Mesenchymal stem cell (in vitro differentiated cells and primary cell): ENCODE measurements at regions not wholly inside any gene's neighbourhood (a gene's known extent, or its start where the extent isn't known, plus 50 kb on each side); places are given as distances from the start of the nearest gene placed in this dataset.

ENCODE experiments used
- DNase-seq: peaks from one replicate; pipeline ENCODE4 v3.0.0-alpha.2; 2013
- H2AFZ ChIP-seq: one replicate; pipeline ENCODE4 v1.6.1; 2013; ENCODE audit warnings: low read depth, mild to moderate bottlenecking, control low read depth, inconsistent platforms, low read length, moderate library complexity
- H2AK5ac ChIP-seq: 2 replicates; pipeline ENCODE4 v1.6.1; 2013; ENCODE audit warnings: low read length, moderate library complexity, mild to moderate bottlenecking, inconsistent platforms; ENCODE audit not compliant: severe bottlenecking
- H2BK120ac ChIP-seq: one replicate; pipeline ENCODE4 v1.6.1; 2013; ENCODE audit warnings: low read depth, mild to moderate bottlenecking, inconsistent platforms, low read length, moderate library complexity
- H2BK12ac ChIP-seq, 2 experiments: one replicate each; pipeline ENCODE4 v1.6.1; 2013; ENCODE audit warnings: inconsistent platforms in 2 of 2, low read length in 2 of 2, mild to moderate bottlenecking in 2 of 2, moderate library complexity in 2 of 2, control low read depth in 1 of 2
- H2BK15ac ChIP-seq: one replicate; pipeline ENCODE4 v1.6.1; 2013; ENCODE audit warnings: mild to moderate bottlenecking, low read depth, inconsistent platforms; ENCODE audit not compliant: poor library complexity, severe bottlenecking
- H2BK5ac ChIP-seq: 2 replicates; pipeline ENCODE4 v1.6.1; 2013; ENCODE audit warnings: low read depth, mild to moderate bottlenecking, low read length, control low read depth, inconsistent platforms; ENCODE audit not compliant: poor library complexity, severe bottlenecking
- H3K14ac ChIP-seq, 2 experiments: one replicate each; pipeline ENCODE4 v1.6.1; 2013; ENCODE audit warnings: inconsistent platforms in 2 of 2, low read length in 2 of 2, control low read depth in 1 of 2, mild to moderate bottlenecking in 1 of 2, moderate library complexity in 1 of 2
- H3K18ac ChIP-seq, 2 experiments: one replicate each; pipeline ENCODE4 v1.6.1; 2013; ENCODE audit warnings: inconsistent platforms in 2 of 2, low read length in 2 of 2, control low read depth in 1 of 2, low read depth in 1 of 2, mild to moderate bottlenecking in 1 of 2
- H3K23ac ChIP-seq, 2 experiments: one replicate each; pipeline ENCODE4 v1.6.1; 2013; ENCODE audit warnings: inconsistent platforms in 2 of 2, low read length in 2 of 2, mild to moderate bottlenecking in 2 of 2, moderate library complexity in 2 of 2, control low read depth in 1 of 2
- H3K27ac ChIP-seq: 2 replicates; pipeline ENCODE4 v1.5.1; 2013; ENCODE audit warnings: mild to moderate bottlenecking, moderate library complexity, low read length, control low read depth, inconsistent platforms; ENCODE audit not compliant: poor library complexity, severe bottlenecking
- H3K27me3 ChIP-seq, 2 experiments: 2 replicates each; pipeline versions ENCODE4 v1.6.1 to v1.7.0; 2013; ENCODE audit warnings: low read length in 2 of 2, mild to moderate bottlenecking in 2 of 2, moderate library complexity in 2 of 2, control low read depth in 1 of 2, inconsistent platforms in 1 of 2; ENCODE audit not compliant: control insufficient read depth in 1 of 2, insufficient read depth in 1 of 2
- H3K36me3 ChIP-seq, 2 experiments: 2 replicates each; pipeline versions ENCODE4 v1.6.1 to v1.7.0; 2013; ENCODE audit warnings: low read length in 2 of 2, control low read depth in 1 of 2, inconsistent platforms in 1 of 2, low read depth in 1 of 2, mild to moderate bottlenecking in 1 of 2; ENCODE audit not compliant: insufficient read depth in 2 of 2, control insufficient read depth in 1 of 2
- H3K4ac ChIP-seq, 2 experiments: one replicate each; pipeline ENCODE4 v1.6.1; 2013; ENCODE audit warnings: inconsistent platforms in 2 of 2, low read length in 2 of 2, mild to moderate bottlenecking in 2 of 2, moderate library complexity in 2 of 2, control low read depth in 1 of 2, low read depth in 1 of 2
- H3K4me1 ChIP-seq: 2 replicates; pipeline ENCODE4 v1.6.1; 2013; ENCODE audit warnings: low read depth, low read length, control low read depth; ENCODE audit not compliant: control insufficient read depth, insufficient read depth
- H3K4me2 ChIP-seq: 2 replicates; pipeline ENCODE4 v1.6.1; 2013; ENCODE audit warnings: low read length, mild to moderate bottlenecking, inconsistent platforms; ENCODE audit not compliant: poor library complexity, severe bottlenecking
- H3K4me3 ChIP-seq, 2 experiments: 2 replicates each; pipeline versions ENCODE4 v1.5.1 to v1.7.0; 2013; ENCODE audit warnings: low read length in 2 of 2, mild to moderate bottlenecking in 2 of 2, control low read depth in 1 of 2, low read depth in 1 of 2; ENCODE audit not compliant: insufficient read depth in 1 of 2
- H3K79me1 ChIP-seq: replicated peaks from 2 replicates; pipeline ENCODE4 v1.6.1; 2013; ENCODE audit warnings: mild to moderate bottlenecking, control low read depth, low read length, inconsistent platforms; ENCODE audit not compliant: poor library complexity, severe bottlenecking
- H3K9ac ChIP-seq: 2 replicates; pipeline ENCODE4 v1.7.0; 2013; ENCODE audit warnings: mild to moderate bottlenecking, low read length, moderate library complexity
- H3K9me3 ChIP-seq: 2 replicates; pipeline ENCODE4 v1.7.0; 2013; ENCODE audit warnings: mild to moderate bottlenecking, low read length; ENCODE audit not compliant: control insufficient read depth
- H4K8ac ChIP-seq: one replicate; pipeline ENCODE4 v1.6.1; 2013; ENCODE audit warnings: inconsistent platforms, mild to moderate bottlenecking, low read length, moderate library complexity
- H4K91ac ChIP-seq: one replicate; pipeline ENCODE4 v1.6.1; 2013; ENCODE audit warnings: mild to moderate bottlenecking, low read length, inconsistent platforms
- WGBS: methylation state at CpG from one replicate; pipeline ENCODE4 v1.1.7; 2013; ENCODE audit warnings: mixed read lengths; 5-methylcytosine and 5-hydroxymethylcytosine counted together

- Histone ChIP-seq H4K8ac (no peak overlapping the region), H3K4me2 (no peak overlapping the region), H2BK15ac (no peak overlapping the region), H3K14ac (no peak overlapping the region), H3K79me1 (no peaks in the 10 kb centered on the region), H2BK120ac (no peak overlapping the region), H3K27ac (no peak overlapping the region), H4K91ac (no peak overlapping the region), H2BK5ac (no peak overlapping the region), H3K4me3 (no peak overlapping the region), H2BK12ac (no peak overlapping the region), H2AK5ac (no peak overlapping the region), H3K18ac (no peak overlapping the region), H3K9ac (no peak overlapping the region), H3K36me3 (no peaks in the 10 kb centered on the region), H3K23ac (no peak overlapping the region), H3K4ac (no peak overlapping the region), H3K27me3 (peaks cover 0 to 22% of the 10 kb centered on the region in 2 experiments), H3K9me3 (no peaks in the 10 kb centered on the region), H2AFZ (no peak overlapping the region), H3K4me1 (peaks cover 2% of the 10 kb centered on the region)
- DNase-seq = no peak
- 94% methylated on average over 3 of the region's 3 CpGs for WGBS
These were observed 133.3 kb upstream of the STX18 start for GRCh38 chr4:4675051-4675581.

GRCh38 chr4:4673070-4673469 is 131.2 kb upstream of the STX18 start:
- H3K4me1 ChIP-seq = peaks cover 6% of the 10 kb centered on the region
- peaks cover 0 to 18% of the 10 kb centered on the region in 2 experiments for H3K27me3 ChIP-seq
- no peak overlapping the region for H3K23ac ChIP-seq
- peak; percentile 36 for DNase-seq
- H3K4me2 ChIP-seq = no peak overlapping the region
- H2BK5ac ChIP-seq = no peak overlapping the region
- no peaks in the 10 kb centered on the region for H3K36me3 ChIP-seq
- no peak overlapping the region for H2AK5ac ChIP-seq
- peak overlapping the region; percentile 82 for H4K91ac ChIP-seq
- H3K14ac ChIP-seq = peak overlapping the region in 1 of 2 experiments; percentile 23
- H2BK12ac ChIP-seq = peak overlapping the region; percentile 26 to 28
- no peak overlapping the region for H3K4me3 ChIP-seq
- no peaks in the 10 kb centered on the region for H3K9me3 ChIP-seq
- no peak overlapping the region for H2AFZ ChIP-seq
- H3K4ac ChIP-seq = no peak overlapping the region
- no peak overlapping the region for H2BK15ac ChIP-seq
- no peak overlapping the region for H2BK120ac ChIP-seq
- 51% methylated on average over 19 of the region's 19 CpGs for WGBS
- no peaks in the 10 kb centered on the region for H3K79me1 ChIP-seq
- no peak overlapping the region for H3K27ac ChIP-seq
- H3K9ac ChIP-seq = no peak overlapping the region
- H4K8ac ChIP-seq = no peak overlapping the region
- no peak overlapping the region for H3K18ac ChIP-seq

- Histone ChIP-seq H2AFZ (no peak overlapping the region), H2BK12ac (peak overlapping the region; percentile 52 to 56), H3K4ac (no peak overlapping the region), H2BK5ac (no peak overlapping the region), H2BK120ac (no peak overlapping the region), H2AK5ac (no peak overlapping the region), H3K4me3 (no peak overlapping the region), H3K4me2 (no peak overlapping the region), H3K9ac (no peak overlapping the region), H3K36me3 (no peaks in the 10 kb centered on the region), H4K8ac (peak overlapping the region; percentile 61), H3K4me1 (peaks cover 7% of the 10 kb centered on the region), H4K91ac (no peak overlapping the region), H3K27ac (no peak overlapping the region), H3K23ac (no peak overlapping the region), H2BK15ac (no peak overlapping the region), H3K79me1 (no peaks in the 10 kb centered on the region), H3K14ac (peak overlapping the region in 1 of 2 experiments; percentile 74), H3K18ac (peak overlapping the region; percentile 67 to 74), H3K9me3 (no peaks in the 10 kb centered on the region), H3K27me3 (peaks cover 0 to 13% of the 10 kb centered on the region in 2 experiments)
- no peak for DNase-seq
- 86% methylated on average over 5 of the region's 8 CpGs for WGBS
These were observed 130.6 kb upstream of the STX18 start for GRCh38 chr4:4672402-4672801.

- H3K4me2 ChIP-seq = no peak overlapping the region
- H3K9ac ChIP-seq = no peak overlapping the region
- H3K36me3 ChIP-seq = no peaks in the 10 kb centered on the region
- H3K79me1 ChIP-seq = no peaks in the 10 kb centered on the region
- peaks cover 0 to 8% of the 10 kb centered on the region in 2 experiments for H3K27me3 ChIP-seq
- H2AK5ac ChIP-seq = no peak overlapping the region
- H2BK12ac ChIP-seq = peak overlapping the region in 1 of 2 experiments; percentile 82
- no peak overlapping the region for H2BK15ac ChIP-seq
- DNase-seq = peak; percentile 42
- peaks cover 12% of the 10 kb centered on the region for H3K4me1 ChIP-seq
- peak overlapping the region in 1 of 2 experiments; percentile 23 for H3K23ac ChIP-seq
- no peak overlapping the region for H3K18ac ChIP-seq
- H3K27ac ChIP-seq = no peak overlapping the region
- H4K8ac ChIP-seq = peak overlapping the region; percentile 2
- no peak overlapping the region for H2BK5ac ChIP-seq
- no peak overlapping the region for H3K4ac ChIP-seq
- WGBS = 45% methylated on average over 5 of the region's 5 CpGs
- no peak overlapping the region for H3K4me3 ChIP-seq
- H3K14ac ChIP-seq = no peak overlapping the region
- H2AFZ ChIP-seq = no peak overlapping the region
- no peak overlapping the region for H2BK120ac ChIP-seq
- no peaks in the 10 kb centered on the region for H3K9me3 ChIP-seq
- H4K91ac ChIP-seq = no peak overlapping the region
These were observed 130.0 kb upstream of the STX18 start for GRCh38 chr4:4671774-4672349.
